ENCODE measurements at regions not wholly inside any gene's neighbourhood (a gene's known extent, or its start where the extent isn't known, plus 50 kb on each side); places are given as distances from the start of the nearest gene placed in this dataset.

- no peaks in the 10 kb centered on the region for H3F3A ChIP-seq (replicated peaks; ENCODE audit: low read depth)
- DNase-seq (ENCODE audit: low spot score) (no peak), ATAC-seq (no peak)
- no peak overlapping the region for H3K27ac Mint-ChIP-seq
- H3K9me2 ChIP-seq (ENCODE audit: insufficient read depth), result 0 out of 2 replicates have a peak, but pooled peaks cover 4% of the 10 kb centered on the region
- H3K4me1 ChIP-seq (ENCODE audit: insufficient read depth), result no peaks in the 10 kb centered on the region
- H3K36me3 Mint-ChIP-seq (ENCODE audit: low read depth), result no peaks in the 10 kb centered on the region; the same call in 1 of the 3 replicates
- H3K27me3 ChIP-seq (ENCODE audit: insufficient read depth), result no peaks in the 10 kb centered on the region
- peaks cover 6% of the 10 kb centered on the region for H3K9me3 Mint-ChIP-seq
- H3K79me2 ChIP-seq (replicated peaks; ENCODE audit: insufficient read depth), result no peaks in the 10 kb centered on the region
- no peak overlapping the region for H2AFZ ChIP-seq
- peaks cover 4% of the 10 kb centered on the region; the same call in 2 of the 3 replicates for H3K4me1 Mint-ChIP-seq
- no peak overlapping the region for H3K4me3 Mint-ChIP-seq
- TF ChIP-seq ETS1 (IDR thresholded peaks at IDR 0.05), result no peak
- TF ChIP-seq POLR2AphosphoS5 (IDR thresholded peaks at IDR 0.05; ENCODE audit: low read depth), result no peak
- no peak for TF ChIP-seq CREB1 (CRISPR knock-in tag; IDR thresholded peaks at IDR 0.05; ENCODE audit: low read depth)
- TF ChIP-seq JUNB (IDR thresholded peaks at IDR 0.05; ENCODE audit: unreplicated experiment), result no peak
- no peak for TF ChIP-seq EZH2phosphoT487 (IDR thresholded peaks at IDR 0.05; ENCODE audit: unreplicated experiment)
- no peak for TF ChIP-seq EZH2 (IDR thresholded peaks at IDR 0.05; ENCODE audit: low read depth, unreplicated experiment)
- TF ChIP-seq ZNF114 (CRISPR knock-in tag; IDR thresholded peaks at IDR 0.05), result no peak
- TF ChIP-seq ZNF331 (CRISPR knock-in tag; IDR thresholded peaks at IDR 0.05; ENCODE audit: low read depth), result no peak
- TF ChIP-seq ZNF462 (CRISPR knock-in tag; IDR thresholded peaks at IDR 0.05), result no peak
- TF ChIP-seq NANOG (IDR thresholded peaks at IDR 0.05; ENCODE audit: borderline replicate concordance), result no peak
- no peak for TF ChIP-seq CTCF (conservative IDR thresholded peaks at IDR 0.05; ENCODE audit: low read depth in 2 of 2)
- no peak for TF ChIP-seq REST (IDR thresholded peaks at IDR 0.05; ENCODE audit: unreplicated experiment)
- TF ChIP-seq STAT1 (IDR thresholded peaks at IDR 0.05; ENCODE audit: unreplicated experiment), result no peak
- no peak overlapping the region for H3K4me2 ChIP-seq
- no peak overlapping the region for H3K4me3 ChIP-seq
- no peak overlapping the region for H3K27ac ChIP-seq (ENCODE audit: low read depth)
- no peaks in the 10 kb centered on the region for H4K20me1 ChIP-seq (replicated peaks; ENCODE audit: insufficient read depth)
- H3K27me3 Mint-ChIP-seq (ENCODE audit: insufficient read depth, low read depth, poor library complexity), result peaks cover 7% of the 10 kb centered on the region
- H3K36me3 ChIP-seq (ENCODE audit: insufficient read depth), result no peaks in the 10 kb centered on the region
Observed at GRCh38 chr2:133806564-133806963, 238.3 kb upstream of the NCKAP5 start.

Measured in GM23338 (cell line).